LHCN-M2 (cell line): ENCODE measurements at regions not wholly inside any gene's neighbourhood (a gene's known extent, or its start where the extent isn't known, plus 50 kb on each side); places are given as distances from the start of the nearest gene placed in this dataset.

Source experiments
- DNase-seq: peaks from one replicate; pipeline ENCODE4 v3.0.0-alpha.2; 2012; ENCODE audit warnings: low read depth

DNA sequence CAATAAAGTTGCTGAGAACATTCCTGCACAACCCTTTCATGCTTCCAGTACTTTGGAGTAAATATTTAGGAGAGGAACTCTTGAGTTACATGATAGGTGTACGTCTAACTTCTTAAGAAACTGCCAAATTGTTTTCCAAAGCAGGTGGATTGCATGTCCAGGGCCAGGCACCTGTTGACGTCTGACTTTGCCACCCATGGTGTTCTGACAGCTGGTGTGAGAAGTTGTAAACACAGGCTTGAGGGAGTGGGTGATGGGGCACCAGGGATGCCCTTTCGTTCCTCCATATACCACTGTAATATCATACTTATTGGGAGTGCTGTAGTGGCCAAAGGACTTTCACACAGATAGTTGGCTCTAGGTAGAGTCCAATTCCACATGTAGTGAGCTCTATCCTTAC, 352.1 kb downstream of the GADD45G start:
- no peak for DNase-seq

GRCh38 chr9:89958086-89958485, 353.3 kb downstream of the GADD45G start:
- no peak for DNase-seq

- peak; percentile 85 for DNase-seq
Observed at GRCh38 chr9:89961616-89962341, 357.0 kb downstream of the GADD45G start.

DNA sequence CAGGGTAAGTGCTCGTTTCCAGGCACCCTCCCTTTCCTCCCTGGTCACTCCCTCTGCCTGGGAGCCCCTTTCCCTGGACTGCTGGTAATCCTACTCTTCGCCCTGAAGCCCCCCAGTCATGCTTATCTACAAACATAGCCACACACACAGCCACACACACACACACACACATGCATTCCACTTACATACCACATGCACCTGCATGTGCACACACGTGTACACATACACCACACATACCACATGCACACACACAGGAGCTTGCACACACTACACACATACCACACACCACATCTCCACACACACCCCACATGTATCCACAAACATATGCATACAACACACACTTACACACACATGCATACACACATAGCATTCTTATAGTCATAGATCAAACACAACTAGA, 358.5 kb downstream of the GADD45G start:
- no peak for DNase-seq

DNA sequence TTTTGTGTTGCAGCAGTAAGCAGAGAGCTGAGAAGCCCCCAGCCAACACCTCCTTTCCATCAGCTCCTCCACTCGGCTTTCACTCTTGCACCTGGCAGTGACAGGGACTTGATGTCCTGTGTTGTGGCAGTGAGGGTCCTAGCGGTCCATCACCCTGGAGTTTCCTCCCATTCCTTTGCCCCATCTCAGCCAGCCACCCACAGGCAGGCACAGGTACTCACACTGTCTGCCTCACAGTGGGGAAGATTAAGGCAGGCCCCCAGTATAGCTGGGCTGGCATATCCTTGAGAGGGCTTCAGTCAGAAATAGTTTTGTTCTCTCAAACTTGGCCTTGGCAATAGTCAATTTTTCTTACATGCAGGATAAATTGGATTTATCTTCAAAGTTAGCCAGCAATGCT, 362.7 kb downstream of the GADD45G start:
- DNase-seq, result no peak

GRCh38 chr9:89969156-89969675, 364.4 kb downstream of the GADD45G start:
- DNase-seq, result no peak

- no peak for DNase-seq
Observed at GRCh38 chr9:89969881-89970639, 365.2 kb downstream of the GADD45G start.

GRCh38 chr9:89970701-89971100, 365.9 kb downstream of the GADD45G start:
- DNase-seq, result no peak

DNA sequence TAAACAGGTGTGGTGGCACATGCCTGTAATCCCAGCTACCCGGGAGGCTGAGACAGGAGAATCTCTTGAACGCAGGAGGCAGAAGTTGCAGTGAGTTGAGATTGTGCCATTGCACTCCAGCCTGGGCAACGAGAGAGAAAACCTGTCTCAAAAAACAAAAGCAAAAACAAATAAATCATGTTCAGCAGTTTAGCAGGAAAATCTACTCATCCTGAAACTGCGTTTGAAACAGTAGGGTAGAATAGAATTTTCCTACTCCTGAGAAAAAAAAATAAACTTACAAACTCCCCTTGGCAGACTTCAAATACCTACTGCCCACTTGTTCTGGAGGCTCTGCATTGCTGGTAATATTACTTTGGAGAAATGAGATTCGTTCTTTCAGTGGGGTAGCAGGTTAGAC, 367.7 kb downstream of the GADD45G start:
- DNase-seq, result no peak

DNA sequence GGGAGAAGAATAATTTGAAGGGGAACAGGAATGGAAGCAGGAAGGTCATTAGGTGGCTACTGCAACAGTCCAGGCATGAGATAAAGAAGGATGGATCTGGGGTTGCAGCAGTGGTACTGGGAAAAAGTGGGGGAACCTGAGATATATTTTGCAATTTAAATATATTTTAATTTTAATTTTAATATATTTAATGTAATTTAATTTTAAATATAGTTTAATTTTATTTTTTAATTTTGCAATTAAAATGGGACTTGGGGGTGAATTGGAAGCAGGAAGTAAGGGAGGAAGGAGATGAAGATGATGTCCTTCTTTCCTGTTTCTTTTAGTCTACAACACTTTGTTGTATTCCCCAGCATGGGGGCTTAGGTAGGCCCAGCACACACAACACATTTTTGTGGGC, 369.8 kb downstream of the GADD45G start:
- DNase-seq, result no peak

DNA sequence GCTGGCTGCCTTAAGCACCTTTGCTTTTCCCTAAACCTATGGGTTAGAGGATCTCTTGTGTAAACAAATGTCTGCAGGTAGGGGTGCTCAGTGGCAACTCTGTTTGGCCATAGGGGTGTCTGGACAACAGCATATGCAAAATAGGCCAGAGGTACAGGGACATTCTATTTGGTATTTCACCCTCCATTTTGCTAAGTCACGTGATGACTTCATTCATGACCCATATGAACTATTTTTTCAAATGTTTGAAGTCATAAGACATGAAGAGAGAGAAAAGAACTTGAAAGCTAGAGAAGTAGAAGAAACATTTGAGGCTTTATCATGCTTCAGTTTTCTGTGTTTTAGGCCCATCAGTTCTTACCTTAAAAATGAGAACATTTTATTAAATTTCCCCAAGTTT, 370.2 kb downstream of the GADD45G start:
- DNase-seq, result no peak

DNA sequence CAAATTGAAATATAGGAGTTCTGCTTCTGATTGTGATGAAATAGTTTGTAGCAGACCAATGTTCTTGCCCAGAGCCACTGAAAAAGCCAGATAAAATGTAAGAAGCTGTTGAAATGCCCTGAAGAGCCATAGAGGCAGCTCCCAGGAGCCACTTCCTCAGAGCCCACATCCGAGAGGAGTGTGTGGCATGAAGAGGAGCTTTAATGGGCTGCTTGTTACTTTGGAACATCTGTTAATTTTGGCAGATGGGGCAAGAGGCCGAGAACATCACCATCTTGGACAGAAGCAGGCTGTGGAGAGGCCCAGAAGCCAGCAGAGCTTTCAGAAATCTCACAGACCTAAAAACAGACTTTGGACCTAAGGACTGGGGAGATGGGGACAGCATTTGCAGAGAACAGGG, 370.8 kb downstream of the GADD45G start:
- DNase-seq, result no peak

- no peak for DNase-seq
Observed at GRCh38 chr9:89978185-89978584, 373.4 kb downstream of the GADD45G start.

DNA sequence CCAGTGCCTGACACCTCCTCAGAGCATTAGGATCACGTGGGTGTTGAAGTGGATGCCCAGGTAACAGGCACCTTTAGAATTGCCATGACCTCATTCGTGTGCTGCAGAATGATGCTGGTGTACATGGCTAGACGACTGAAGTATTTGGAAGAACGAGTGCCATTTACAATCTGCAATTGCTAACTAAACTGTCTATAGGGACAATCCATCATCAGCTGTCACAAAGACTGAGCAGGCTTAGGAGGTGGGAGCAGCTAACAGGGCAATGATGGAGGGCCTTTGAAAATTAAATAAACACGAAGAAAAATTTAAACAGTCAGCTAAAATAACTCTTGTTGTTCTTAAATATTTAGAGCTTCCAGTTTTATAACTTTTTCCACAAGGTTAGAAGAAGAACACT, 375.8 kb downstream of the GADD45G start:
- DNase-seq, result no peak

DNA sequence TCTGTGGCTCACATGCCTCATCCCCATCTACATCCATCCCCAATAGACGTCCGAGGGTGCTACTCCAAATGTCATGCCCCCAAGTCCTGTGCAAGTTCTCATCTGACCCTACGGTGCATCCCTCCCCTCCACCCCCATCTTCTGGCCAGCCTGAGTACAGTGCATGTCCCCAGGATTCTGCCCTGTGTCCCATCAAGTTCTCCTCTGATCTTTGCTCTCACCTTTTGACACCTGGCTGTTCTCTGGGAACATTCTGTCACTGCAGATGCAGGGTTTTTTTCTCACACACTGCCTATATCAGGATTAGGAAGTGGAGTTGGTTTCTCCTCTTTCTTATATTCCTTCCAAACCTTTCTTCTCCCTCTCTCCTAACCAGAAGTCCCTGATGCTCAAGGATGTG, 377.2 kb downstream of the GADD45G start:
- no peak for DNase-seq

GRCh38 chr9:89983411-89983810, 378.6 kb downstream of the GADD45G start:
- DNase-seq, result no peak

DNA sequence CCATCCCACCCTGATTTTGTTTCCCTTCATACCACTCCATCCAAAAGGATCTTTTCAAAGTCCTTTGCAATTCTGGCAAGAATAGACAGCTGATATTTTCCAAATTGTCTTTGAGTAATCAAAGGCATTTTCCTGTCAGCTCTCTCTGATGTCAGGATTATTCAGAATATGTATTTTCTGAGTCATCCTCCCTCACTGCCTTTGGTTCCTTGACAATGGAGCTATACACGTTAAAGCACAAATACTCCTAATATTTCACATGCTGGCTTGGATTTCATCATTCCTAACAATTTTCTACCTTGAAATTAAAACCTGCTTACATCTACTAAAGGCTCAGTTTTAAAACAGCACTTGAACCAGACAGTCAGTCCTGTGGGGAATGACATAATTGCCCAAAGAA, 379.4 kb downstream of the GADD45G start:
- DNase-seq, result peak; percentile 51

GRCh38 chr9:89985068-89985467, 380.3 kb downstream of the GADD45G start:
- peak; percentile 22 for DNase-seq

- DNase-seq, result no peak
Observed at GRCh38 chr9:89986190-89986589, 381.4 kb downstream of the GADD45G start.

DNA sequence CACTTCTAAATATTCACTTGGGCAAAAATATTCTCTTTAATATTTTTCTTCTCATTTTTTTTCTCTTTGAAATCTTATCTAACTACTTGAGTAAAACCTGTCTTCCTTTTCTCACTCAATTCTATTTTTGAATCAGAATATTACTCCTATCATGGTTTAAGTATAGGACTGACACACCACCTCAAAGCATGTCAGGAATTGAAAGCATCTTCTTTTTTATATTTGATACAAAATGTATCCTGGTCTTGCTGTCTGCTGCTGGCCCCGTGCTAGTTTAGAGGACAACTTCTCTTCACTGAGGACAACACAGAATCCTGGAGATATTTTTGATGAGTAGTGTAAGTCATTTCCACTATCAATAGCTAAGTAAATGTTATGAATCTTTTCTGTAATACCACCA, 383.6 kb downstream of the GADD45G start:
- no peak for DNase-seq

GRCh38 chr9:89991204-89991790, 386.5 kb downstream of the GADD45G start:
- no peak for DNase-seq

- no peak for DNase-seq
Observed at GRCh38 chr9:89992326-89993198, 387.8 kb downstream of the GADD45G start.
